ENCODE measurements at regions not wholly inside any gene's neighbourhood (a gene's known extent, or its start where the extent isn't known, plus 50 kb on each side); places are given as distances from the start of the nearest gene placed in this dataset.

DNA sequence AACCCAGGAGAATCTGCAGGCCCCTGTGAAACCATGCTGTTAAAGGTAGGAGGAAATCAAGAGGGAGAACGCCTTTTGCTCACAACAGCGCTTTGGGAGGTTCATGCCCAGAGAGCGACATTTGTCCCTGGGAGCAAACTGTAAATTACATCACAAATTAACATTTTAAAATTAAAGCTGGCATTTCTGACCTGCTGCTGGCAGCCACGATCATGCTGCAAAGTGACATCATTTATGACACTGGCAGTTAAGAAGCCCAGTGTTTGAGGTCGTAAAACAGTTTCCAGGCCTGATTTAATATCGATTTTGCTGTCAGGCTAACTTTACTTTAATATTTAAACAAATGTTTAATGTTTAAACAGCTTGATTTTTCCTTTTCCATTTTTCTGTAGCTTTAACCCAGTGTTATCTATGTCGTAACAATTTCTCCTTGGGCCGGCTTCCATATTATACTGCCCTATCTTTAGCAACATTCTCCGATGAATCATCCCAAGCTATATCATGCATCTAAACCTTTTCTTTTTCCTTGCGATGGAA lies 86.5 kb upstream of the NPVF start:
- no peak for DNase-seq (ENCODE audit: low read depth in 2 of 2)

DNA sequence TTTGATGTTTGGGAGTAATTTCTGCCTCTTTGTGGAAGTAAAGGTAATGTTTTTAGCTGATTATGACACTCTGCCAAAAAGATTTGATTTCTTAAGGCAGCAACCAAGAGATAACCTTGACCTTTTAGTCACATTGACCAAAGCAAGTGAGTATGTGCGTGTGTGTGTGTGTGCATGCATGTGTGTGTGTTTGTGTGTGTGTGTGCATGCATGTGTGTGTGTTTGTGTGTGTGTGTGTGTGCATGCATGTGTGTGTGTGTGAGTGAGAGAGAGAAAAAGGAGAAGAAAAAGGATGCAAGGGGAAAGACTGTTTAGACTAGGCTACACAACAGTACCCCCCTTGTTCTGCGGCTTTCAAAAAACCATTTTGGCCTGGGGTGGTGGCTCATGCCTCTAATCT lies 88.1 kb upstream of the NPVF start:
- DNase-seq (ENCODE audit: low read depth in 2 of 2), result no peak

DNA sequence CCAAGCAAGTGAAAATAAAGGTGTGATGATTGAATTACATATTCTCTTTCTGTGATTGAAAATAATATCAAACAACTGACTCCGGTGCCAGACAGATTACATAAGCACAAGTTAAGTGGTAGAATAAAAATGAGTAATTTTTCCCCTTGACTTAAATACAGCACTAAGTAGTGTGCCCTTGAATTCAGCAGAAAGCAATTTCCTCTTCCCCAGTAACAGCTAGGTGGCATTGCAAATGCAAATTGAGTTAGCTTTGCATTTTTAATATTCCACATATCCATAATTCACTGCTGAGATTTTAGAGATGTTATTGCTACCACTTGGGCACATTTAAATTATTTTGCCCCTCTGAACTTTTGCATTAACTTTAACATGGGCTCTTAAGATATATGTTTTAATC lies 89.8 kb upstream of the NPVF start:
- DNase-seq (ENCODE audit: low read depth in 2 of 2), result no peak

DNA sequence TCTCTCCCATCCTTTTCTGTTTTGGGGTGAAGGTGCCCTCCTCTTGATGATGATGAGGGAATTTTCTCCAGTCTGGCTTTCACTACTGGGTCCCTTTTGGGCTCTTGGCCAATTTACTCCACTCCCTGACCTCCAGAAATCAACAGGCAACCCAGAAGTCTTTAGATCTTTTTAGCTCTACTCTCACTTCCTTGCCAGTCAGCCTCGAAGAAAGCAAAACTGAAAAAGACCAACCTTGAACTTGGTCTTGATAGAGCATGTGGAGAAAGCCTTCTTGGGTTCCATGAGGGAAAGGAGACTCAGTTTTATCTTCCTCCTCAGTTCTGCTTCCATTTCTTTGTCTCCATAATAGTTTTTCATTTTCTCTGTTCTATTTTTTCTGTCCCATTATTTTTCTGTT lies 91.4 kb upstream of the NPVF start:
- DNase-seq (ENCODE audit: low read depth in 2 of 2), result no peak

DNA sequence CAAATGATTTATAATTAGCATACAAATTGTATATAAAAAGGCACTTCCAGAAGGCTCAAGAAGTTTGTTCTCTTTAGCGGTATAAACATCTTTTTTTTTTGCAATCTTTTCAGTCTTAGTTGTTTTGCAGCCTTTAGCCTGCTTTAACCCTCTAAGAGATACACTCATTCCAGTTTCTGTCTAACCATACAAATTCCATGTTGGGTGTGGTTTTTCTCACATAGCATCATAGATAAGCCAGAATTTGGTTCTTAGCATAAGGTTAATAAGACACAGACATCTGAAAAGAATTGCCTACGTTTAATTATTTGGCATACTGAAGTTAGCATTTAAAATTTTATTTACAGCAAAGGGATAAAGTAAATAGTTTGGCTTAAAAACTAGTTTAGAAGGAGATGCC lies 92.5 kb upstream of the NPVF start:
- no peak for DNase-seq (ENCODE audit: low read depth in 2 of 2)

DNA sequence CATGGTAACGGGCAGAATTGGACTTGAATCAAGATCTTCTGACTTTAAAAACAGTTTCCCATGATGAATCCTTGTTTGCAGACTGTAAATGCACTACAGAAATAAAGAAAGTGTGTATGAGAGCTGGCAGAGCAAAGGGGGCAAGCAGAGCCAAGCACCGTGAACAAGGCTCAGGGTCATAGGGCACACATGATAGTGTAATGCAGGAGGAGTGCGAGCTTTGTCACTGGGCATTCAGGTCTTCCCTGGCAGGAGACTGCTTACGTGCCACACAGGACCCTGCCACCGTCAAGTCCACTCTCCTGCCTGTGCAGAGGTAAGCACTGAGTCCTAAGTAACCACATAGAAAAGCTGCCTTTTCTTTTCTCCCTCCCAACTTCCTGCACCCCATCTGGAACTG lies 93.1 kb upstream of the NPVF start:
- no peak for DNase-seq (ENCODE audit: low read depth in 2 of 2)

DNA sequence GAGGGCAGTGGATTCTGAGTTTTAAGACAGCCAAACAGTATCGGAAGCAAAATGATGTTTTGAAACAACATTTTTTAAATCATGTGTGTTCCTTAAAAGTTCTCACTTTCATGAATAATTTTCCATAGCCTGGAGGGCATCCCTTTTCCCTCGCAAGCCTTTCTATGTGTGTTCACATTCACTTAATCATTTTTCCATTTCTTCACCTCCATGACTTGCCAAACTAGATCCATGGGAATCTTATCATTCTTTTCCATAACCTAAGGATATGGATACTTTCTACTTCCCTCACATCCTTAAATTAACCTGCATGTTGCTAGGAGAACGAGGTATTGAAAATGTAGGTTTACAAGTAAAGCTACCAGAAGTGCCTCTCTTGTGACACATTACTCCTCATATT lies 94.2 kb upstream of the NPVF start:
- no peak for DNase-seq (ENCODE audit: low read depth in 2 of 2)

DNA sequence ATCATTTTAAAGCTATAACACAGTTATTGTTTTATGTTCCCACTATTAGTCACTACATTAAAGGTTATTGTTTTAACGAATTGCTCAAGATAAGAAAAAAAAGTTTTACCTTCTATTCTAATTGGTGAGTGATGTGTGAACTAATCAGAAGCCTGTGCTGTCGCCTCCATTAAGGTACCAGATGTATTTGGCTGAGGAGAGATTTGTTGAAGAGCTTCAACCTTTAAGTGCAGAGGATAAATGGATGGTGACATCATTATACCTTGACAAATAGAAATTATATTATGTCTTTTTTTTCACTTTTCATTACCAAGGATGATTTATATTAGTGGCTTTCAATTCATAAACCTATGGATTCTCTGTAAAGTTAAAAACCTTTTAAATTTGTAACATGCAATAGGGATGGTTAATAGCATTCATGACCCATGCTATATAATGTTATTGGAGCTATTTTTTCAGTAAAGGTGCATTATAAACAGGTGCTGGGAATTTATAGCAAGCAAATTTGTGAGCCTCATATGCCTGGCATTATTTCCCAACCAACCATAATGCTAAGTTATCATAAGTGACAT lies 97.0 kb upstream of the NPVF start:
- no peak for DNase-seq (ENCODE audit: low read depth in 2 of 2)

DNA sequence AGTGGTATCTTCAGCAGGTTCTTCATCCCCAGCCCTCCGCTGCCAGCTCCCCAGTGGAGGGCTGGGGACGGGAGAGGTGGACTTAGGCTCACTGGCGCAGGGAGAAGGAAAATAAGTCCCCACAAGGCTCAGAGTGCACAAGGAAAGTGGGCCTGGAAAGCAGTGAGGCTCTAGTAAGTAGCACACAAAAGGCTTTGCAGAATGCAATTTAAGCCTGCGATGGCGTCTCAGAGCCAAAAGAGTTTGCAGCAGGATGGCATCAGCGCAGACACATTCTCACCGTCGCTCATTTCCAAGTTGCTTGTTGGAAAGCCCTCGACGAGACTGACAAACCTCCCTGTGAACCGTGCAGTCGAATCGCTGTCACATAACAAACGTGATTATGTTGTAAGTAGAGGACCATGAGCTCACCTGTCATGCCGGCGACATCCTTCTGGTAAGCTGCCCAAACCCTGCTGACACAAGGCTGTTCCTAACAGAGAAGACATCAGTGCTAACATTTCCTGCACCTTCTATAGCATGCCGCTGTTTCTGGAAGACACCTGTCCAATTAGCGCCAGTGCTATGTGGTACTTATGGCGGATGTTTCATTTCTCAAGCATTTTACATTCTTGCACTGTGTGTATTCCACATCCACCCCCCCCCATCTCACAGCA lies 98.3 kb upstream of the NPVF start:
- no peak for DNase-seq (ENCODE audit: low read depth in 2 of 2)

DNA sequence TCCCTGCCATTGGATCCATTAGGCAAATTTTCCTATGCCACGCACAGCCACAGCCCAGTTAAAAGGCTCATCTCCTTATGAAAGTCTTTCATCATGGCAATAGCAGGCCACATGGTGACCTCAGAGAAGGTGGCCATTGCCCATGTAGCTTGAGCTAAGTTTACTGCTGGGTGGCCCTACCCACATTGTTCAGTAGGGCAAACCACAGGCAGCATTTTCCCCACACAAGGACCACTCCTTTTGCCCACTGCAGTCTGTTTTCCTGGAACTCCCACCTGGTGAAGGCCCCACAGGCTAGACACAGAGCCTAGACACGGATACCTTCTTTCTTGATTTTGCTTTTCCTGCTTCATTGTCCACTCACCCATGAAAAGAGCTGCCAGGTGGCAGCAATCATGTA lies 101.5 kb upstream of the NPVF start:
- DNase-seq (ENCODE audit: low read depth in 2 of 2), result no peak

DNA sequence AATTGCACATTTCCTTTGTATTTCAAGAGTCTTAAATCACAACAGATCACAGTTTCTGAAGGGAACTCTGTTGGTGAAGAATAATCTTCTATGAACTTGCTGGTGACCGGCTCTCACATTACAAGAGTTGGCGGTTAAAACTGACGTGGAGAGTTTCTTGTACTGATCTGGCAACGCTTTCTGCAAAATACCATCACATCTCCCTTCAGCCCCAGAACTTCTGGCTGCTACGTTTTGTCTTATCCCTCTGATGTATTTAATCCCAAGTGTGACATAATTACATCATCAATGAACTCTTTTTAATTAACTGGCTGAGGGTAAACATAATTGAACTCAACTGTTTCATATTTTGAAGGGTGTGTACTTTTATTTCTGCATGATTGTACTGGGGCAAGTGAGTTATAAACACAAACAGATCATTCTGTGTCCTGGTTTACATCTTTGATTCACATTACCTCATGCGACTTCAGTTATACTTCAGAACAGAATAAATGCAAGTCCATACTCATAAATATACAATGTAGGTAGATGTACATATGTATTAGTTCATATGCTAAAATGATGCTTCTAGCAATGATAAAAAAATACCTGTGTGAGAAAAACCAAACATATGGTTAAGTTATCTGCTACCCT lies 105.1 kb upstream of the NPVF start:
- DNase-seq (ENCODE audit: low read depth in 2 of 2), result no peak

DNA sequence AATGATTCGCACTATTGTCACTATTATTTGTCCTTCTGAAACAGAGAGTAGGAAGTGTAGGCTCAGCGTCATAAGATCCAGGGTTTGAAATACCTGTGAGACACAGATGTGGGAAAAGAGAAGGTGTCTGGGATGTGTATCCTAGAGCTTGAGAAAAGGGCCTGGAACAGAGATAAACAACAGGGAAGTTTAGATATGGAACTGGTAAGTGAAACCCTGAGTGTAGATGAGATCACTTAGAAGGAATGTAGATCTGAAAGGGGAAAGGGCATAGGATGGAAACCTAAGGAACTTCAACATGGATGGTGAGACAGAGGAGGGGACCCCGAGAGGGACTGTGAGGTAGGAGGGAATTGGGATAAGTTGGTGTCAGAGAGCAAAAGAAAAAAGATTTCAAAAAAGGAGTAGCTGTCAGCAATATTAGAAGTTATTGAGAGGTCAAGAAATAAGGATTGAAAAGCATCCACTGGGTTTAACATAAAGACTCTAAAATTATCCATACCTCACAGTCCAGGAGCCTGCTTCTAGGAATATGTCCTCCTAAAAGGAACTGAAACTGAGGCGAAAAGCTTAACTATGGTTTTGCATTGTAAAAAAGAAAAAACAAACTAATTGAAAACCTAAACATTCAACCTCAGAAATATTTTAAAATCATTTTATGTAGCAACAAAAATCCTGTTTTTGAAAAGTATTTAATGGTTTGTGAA lies 119.2 kb upstream of the NPVF start:
- no peak for DNase-seq (ENCODE audit: low read depth in 2 of 2)

DNA sequence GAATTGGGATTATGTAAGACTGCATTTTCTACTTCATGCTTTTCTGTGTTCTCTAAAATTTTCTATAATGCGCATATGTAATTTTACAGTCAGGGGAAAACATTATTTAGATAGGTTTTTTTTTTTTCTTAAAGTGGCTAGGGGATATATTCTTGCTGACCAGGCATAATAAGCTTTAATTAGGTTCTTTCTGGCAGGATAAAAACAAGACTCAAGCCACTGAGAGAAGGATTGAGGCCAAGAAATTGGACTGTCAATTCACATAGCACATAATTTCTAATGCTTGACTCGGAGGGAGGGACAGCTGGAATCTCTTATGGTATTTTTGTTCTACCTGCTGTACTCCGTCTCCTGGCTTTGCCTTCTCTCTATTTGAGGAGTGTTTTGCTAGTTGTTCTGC lies 119.8 kb upstream of the NPVF start:
- no peak for DNase-seq (ENCODE audit: low read depth in 2 of 2)

DNA sequence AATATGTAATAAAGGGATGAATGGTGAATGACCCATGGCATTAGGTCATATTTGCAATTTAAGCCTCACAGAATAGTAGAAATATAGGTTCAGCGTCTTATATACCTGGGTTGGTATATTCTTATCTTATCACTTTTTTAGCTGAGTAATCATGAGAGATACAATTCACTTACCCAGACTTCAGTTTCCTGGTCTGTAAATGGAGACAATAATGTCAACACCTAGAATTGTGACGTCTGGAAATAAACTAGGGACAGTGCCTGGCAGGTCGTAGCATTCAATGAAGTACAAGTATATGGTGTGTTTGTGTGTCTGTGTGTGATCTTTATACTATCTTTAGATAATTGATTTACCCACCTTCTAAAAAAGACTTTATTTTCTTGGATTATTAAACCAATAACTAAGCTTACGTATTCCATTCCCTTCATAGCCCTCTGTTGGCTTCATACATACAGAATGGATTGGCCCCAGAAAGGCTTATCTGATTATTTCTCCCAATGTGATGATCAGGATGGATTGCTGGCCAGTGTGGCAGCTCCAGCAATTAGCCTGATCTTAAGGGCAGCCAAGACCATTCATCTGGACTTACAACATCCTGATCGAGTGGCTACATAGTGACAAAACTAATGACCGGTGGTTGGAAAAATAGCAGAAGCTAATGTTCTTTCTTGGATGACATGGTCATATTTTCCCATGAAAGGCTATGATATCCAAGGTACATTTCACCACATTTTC lies 121.2 kb upstream of the NPVF start:
- DNase-seq (ENCODE audit: low read depth in 2 of 2), result no peak

DNA sequence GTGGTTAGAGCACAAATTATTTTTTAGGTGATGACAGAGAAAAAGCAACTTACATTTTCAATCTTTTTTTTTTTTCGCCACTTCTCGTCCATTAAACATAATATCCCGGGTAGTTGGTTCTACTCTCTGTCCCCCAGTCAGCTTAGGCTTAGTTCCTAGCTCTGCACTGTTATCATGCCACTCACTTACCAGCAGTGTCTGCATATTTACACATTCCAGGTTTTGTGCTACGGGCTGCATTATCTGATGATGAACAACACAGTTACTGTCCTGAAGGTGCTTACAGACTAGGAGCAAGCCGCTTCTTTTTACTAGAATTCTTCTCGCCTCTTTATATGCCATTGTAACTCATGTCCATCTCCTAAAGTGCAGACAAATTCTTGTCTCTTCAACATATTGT lies 121.8 kb upstream of the NPVF start:
- no peak for DNase-seq (ENCODE audit: low read depth in 2 of 2)

DNA sequence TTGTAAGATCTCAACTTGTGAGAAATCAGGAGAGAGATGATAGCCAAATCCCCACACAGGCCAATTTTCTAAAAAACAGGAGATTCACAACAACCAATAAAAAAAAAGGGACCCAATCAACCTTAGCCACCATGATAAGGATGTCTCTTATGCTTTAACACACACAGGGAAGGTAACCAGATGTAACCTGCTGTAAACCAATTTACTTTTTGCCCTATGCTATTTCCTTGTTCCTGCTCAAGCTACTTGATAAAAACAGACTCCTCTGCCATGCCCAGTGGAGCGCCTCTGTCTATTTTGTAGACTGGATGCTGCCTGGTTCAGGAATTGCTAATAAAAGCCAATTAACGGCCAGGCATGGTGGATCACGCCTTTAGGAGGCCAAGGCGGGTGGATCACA lies 123.5 kb upstream of the NPVF start:
- no peak for DNase-seq (ENCODE audit: low read depth in 2 of 2)

DNA sequence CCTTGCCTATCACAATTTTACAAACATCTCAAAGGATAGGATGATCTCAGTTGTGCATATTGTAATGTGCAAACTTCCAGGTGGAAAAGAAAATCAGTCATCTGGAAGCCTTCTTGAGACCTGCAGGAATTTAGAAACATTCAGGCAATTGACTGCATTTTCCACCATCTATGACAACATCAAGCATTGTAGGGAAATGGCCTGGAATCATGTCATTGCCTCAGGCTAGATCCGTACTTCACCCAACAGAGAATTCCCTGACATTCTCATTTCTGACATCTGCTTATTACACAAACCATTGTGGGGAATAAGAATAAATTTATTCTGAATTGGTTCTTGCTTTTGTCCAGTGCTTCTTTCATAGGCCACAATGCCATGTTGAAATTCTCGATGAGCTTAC lies 124.9 kb upstream of the NPVF start:
- DNase-seq (ENCODE audit: low read depth in 2 of 2), result no peak

DNA sequence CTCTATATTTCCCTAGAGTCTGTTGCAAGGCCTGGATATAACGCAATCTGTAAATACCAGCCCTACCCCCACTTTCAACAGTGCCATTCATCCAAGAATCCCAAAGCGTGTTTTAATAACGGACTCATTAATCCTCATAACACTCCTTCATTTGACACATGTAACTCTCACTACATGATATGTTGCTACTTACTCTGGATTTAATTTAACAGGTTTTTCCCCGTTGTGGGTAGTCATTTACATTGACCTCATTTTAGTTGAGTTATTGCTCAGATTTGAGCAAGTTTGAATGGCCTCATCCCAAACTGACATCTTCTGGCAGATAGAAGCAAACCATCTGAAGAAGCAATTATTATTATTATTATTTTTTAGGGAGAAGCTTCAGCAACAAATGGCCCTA lies 125.4 kb upstream of the NPVF start:
- no peak for DNase-seq (ENCODE audit: low read depth in 2 of 2)

DNA sequence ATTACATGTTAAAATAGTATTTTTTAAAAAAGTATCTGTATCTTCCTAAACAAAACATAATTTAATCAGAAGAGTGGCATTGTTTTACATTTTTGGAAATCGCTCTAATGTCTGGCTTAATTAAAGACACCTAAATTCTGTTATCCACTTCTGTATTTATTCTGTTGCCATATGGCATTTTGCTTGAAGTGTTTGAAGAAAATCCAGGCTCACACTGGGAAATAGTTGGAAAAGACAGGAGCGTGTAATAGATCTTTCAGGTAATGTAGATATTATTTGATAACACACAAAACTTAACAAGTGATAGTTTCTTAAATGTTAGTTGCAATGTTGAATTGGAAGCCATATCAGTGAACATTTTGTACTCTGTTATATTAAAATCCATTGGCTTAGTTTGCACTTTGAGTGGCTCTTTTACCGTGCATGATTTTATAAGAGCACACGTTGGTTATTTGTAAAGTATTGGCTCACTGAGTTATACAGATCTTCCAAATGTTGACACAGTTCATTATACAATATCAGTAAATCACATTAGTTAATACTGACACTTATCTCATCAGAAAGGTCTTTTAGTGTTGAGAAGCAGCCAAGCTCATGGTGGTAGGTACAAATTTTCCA lies 128.4 kb upstream of the NPVF start:
- no peak for DNase-seq (ENCODE audit: low read depth in 2 of 2)

DNA sequence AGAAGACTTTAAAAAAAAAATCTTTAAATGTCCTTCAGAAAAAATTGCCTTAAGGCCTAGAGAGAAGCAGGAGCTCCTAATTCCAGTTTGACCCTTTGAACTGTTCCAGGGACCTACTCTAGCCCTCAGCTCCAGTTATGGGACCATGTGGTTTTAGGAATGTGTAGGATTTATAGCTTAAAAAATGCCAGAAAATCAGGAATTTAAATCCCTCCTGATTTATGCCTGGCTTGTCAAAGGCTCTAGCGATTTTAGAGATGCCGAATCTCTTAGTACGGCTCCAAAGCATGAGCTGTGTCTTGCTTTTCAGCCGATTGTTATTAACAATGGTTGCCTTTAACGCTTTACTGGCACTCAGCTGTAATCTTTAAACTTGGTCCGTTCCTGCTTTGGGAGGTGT lies 130.6 kb upstream of the NPVF start:
- DNase-seq (ENCODE audit: low read depth in 2 of 2), result no peak

DNA sequence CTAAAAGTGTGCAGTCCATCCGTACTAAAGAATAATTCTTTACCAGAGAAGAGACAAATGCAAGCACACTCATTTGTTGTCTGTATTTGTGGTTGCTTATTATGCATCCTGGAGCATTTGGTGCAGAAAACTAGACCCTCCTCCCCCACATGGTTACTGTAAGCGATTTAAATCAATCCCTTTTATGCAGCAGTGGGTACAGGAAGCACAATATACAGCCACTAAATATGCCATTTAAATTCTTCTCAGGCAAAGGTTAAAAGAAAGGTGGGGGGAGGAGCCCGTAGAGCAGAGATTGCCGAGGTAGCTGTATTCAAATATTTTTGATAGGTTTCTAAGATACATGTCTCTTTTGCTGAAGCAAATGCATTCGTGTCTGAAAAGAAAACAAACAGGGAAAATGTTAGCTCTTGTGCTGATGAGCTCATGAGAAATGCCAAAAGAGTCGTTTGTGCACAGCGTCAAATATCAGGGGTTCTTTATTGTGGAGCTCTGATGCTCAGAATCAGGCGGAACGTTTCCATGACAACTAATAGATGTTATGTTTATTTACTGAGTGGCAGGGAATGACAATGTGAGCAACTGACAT lies 131.3 kb upstream of the NPVF start:
- no peak for DNase-seq (ENCODE audit: low read depth in 2 of 2)

Measured in stimulated activated CD8-positive, alpha-beta memory T cell treated with anti-CD3 and anti-CD28 coated beads, Interleukin-7, amount 100 ng/mL, for 1 hour (primary cell).